ENCODE measurements at regions not wholly inside any gene's neighbourhood (a gene's known extent, or its start where the extent isn't known, plus 50 kb on each side); places are given as distances from the start of the nearest gene placed in this dataset.

DNA sequence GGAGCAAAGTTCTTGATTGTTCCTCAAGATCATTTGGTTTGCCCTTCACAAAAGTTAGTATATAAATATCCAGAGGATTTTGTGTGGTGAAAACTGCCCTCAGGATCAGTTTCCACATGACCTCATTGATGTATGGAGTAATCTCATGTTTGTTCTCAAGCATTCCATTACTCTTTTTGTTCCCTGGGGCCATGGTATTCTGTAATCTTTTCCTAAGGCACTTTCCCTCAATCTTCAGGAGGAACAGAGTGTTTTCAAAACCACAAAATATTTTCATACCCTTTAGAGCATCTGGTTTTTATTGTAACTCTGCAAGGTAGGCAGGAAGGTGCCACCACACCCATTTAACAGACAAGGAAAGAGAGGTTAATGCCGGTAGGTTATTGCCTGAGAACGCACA is 99.6 kb downstream of the FAM181B start:
- no peak for TF ChIP-seq POLR2A (IDR thresholded peaks at IDR 0.05)
- TF ChIP-seq, protein P1, sequence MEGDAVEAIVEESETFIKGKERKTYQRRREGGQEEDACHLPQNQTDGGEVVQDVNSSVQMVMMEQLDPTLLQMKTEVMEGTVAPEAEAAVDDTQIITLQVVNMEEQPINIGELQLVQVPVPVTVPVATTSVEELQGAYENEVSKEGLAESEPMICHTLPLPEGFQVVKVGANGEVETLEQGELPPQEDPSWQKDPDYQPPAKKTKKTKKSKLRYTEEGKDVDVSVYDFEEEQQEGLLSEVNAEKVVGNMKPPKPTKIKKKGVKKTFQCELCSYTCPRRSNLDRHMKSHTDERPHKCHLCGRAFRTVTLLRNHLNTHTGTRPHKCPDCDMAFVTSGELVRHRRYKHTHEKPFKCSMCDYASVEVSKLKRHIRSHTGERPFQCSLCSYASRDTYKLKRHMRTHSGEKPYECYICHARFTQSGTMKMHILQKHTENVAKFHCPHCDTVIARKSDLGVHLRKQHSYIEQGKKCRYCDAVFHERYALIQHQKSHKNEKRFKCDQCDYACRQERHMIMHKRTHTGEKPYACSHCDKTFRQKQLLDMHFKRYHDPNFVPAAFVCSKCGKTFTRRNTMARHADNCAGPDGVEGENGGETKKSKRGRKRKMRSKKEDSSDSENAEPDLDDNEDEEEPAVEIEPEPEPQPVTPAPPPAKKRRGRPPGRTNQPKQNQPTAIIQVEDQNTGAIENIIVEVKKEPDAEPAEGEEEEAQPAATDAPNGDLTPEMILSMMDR (IDR thresholded peaks at IDR 0.05) = no peak
- no peak for TF ChIP-seq EP300 (IDR thresholded peaks at IDR 0.05)
